Activated CD8-positive, alpha-beta memory T cell treated with anti-CD3 and anti-CD28 coated beads for 36 hours (primary cell): ENCODE measurements at regions not wholly inside any gene's neighbourhood (a gene's known extent, or its start where the extent isn't known, plus 50 kb on each side); places are given as distances from the start of the nearest gene placed in this dataset.

ENCODE experiments used
- CTCF ChIA-PET: fragments of 350-600 bp; sonication (Branson Sonifier 250); formaldehyde crosslinking; loops from one replicate; lab custom pipeline; 2021; ENCODE audit warnings: antibody characterized with exemption; lab: Charles Lee
- POLR2A ChIA-PET: fragments of 350-600 bp; sonication (Branson Sonifier 250); formaldehyde crosslinking; loops from one replicate; lab custom pipeline; 2021; ENCODE audit warnings: antibody characterized with exemption; lab: Charles Lee

DNA sequence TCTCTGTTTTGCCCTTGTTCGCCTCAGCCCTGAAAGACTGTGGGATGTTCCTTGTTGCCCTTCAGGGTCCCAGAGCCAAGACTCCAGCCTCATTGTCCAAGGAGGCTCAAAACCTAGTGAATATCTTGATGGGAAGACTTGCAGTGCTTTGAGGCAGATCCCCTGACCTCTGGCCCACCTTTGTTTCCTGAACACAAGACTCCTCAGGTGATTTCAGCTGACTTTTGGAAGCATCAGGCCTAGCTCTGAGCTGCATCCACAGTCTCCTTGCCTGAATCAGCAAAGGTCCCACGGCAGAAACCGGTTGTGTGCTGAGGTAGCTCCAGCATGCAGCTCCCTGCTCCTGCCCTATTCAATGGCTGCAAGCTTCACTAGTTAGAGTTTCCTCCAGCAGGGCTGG is 159.3 kb upstream of the B3GAT1 start:
- POLR2A ChIA-PET: no interaction called here
- CTCF ChIA-PET: no interaction called here

DNA sequence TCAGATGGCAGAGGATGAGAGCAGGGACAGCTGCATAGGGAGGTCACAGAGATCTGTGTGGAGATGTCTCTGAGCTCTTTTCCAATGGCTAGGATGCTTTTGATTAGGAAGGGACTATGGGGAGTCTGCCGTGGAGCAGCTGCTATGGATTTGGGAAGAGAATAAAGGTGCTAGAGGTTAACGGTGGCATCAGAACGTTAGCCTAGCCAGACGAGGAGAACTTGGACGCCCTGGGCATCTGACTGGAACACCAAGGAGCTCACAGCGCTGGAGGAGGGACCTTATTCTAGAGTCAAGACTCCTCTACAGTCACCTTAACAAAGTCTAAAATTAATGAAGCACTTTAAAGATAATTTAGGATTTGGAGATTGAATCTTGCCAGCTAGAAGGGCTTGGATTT is 157.2 kb upstream of the B3GAT1 start:
- POLR2A ChIA-PET: no interaction called here
- CTCF ChIA-PET: no interaction called here

- POLR2A ChIA-PET: no interaction called here
- CTCF ChIA-PET: no interaction called here
These were observed 154.3 kb upstream of the B3GAT1 start for GRCh38 chr11:134566311-134566710.

DNA sequence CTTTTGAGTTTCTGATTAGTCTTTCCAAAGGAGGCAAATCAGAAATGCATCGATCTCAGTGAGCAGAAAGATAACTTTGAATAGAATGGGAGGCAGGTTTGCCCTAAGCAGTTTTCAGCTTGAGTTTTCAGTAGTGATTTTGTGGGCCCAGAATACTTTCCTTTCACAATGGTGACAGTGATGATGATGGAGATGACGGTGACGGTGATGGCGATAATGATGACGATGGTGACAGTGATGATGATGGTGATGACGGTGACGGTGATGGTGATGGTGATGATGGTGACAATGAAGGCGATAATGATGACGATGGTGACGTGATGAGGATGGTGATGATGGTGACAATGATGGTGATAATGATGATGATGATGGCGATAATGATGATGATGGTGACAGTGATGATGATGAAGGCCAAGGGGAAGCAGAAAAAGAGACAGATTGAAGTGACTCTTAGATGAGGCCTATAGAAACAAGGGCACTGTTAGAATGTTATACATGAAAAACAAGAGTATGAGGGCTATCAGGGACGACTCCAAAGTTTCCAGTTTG is 153.4 kb upstream of the B3GAT1 start:
- ChIA-PET CTCF (no interaction called here), POLR2A (no interaction called here)

GRCh38 chr11:134564472-134565200 is 152.6 kb upstream of the B3GAT1 start:
- POLR2A ChIA-PET: no interaction called here
- CTCF ChIA-PET: no interaction called here

DNA sequence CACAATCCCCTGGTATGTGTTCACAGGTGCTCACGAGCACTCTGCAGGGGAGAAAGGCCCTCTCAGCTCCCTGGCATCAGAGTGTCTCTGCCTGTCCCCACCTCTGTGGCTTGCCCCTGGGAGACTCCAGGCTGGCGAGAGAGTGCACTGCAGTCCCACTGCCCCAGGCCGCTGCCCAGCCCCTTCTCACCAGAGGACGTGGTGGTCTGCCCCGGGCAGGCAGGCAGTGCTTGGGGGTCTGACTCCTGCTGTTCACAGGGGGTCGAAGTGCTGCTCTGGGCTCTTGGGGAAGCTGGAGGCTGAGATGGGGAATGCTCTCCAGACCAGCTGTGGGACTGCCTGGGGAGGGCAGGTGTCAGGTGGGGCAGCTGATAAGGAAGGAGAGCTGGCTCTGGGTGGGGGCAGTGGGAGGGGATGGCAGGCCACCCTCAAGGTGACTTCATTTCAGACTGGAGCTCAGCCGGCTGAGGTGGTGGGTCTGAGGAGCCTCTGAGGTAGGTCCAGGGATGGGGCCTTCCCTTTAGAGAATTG is 151.0 kb upstream of the B3GAT1 start:
- ChIA-PET POLR2A (no interaction called here), CTCF (no interaction called here)

GRCh38 chr11:134562196-134562595 is 150.2 kb upstream of the B3GAT1 start:
- ChIA-PET POLR2A (no interaction called here), CTCF (no interaction called here)

GRCh38 chr11:134561331-134561720 is 149.3 kb upstream of the B3GAT1 start:
- ChIA-PET POLR2A (no interaction called here), CTCF (no interaction called here)

GRCh38 chr11:134560566-134561330 is 148.7 kb upstream of the B3GAT1 start:
- ChIA-PET POLR2A (no interaction called here), CTCF (no interaction called here)

DNA sequence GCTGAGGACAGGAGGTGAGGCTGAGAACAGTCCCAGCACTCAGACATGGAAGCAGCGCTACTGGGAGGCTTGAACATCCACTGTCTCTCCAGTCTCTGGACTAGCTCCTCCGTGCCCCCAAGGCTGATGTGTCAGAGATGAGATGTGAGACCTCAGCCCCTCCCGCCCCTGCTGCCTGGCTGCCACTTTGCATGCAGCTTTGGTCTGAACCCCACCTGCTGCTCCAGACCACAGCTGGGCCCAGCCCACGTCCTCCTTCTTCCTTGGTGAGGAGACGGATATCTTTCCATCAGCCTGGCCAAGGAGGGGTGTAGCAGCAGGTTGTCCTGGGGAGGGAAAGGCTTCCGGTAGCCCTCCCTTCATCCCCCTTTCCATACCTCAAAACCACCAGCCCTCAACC is 148.0 kb upstream of the B3GAT1 start:
- ChIA-PET CTCF (no interaction called here), POLR2A (no interaction called here)

- POLR2A ChIA-PET: no interaction called here
- CTCF ChIA-PET: no interaction called here
These were observed 147.5 kb upstream of the B3GAT1 start for GRCh38 chr11:134559602-134559962.

GRCh38 chr11:134558916-134559601 is 147.0 kb upstream of the B3GAT1 start:
- ChIA-PET POLR2A (no interaction called here), CTCF (no interaction called here)

GRCh38 chr11:134558258-134558835 is 146.3 kb upstream of the B3GAT1 start:
- ChIA-PET POLR2A (no interaction called here), CTCF (no interaction called here)

- POLR2A ChIA-PET: no interaction called here
- CTCF ChIA-PET: no interaction called here
These were observed 145.7 kb upstream of the B3GAT1 start for GRCh38 chr11:134557571-134558257.

DNA sequence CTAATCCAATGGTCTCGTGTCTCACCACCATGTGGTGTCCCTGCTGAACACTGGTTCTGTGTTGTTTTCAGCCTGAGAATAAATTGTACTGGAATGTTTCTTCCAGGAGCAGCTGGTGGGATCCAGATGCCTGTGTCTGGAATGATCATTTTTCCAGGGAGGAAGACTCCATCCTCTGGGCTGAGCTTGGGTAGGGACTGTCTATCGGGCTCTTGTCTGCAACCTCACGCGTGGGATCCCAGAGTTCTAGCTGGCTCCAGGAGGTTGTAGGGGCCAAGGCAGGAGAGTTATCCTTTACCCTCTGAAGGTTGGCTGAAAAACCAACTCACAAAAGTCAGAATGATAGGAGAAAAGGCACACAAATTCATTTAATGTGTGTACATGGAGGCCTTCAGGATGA is 144.1 kb upstream of the B3GAT1 start:
- ChIA-PET CTCF (no interaction called here), POLR2A (no interaction called here)

- ChIA-PET POLR2A (no interaction called here), CTCF (no interaction called here)
These were observed 143.5 kb upstream of the B3GAT1 start for GRCh38 chr11:134555510-134555909.

GRCh38 chr11:134554861-134555260 is 142.8 kb upstream of the B3GAT1 start:
- ChIA-PET CTCF (no interaction called here), POLR2A (no interaction called here)

DNA sequence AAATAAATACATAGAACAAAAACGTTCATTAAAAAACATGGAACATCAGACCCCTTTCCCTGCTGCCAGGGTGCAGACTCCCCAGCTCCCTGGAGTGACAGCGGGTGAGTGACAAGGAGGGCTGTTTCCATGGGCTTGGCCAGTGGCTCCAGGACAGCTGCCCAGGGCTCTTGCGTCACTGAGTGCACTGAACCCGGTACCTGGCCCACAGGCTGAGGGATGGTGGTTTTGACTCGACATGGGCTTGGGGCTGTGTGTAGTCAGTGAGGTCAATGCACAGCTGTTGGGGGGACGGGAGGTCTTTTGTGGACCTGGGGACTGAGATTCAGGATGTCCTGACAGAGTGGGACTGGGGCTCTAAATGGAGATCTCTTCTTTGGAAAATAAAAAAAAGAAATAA is 142.1 kb upstream of the B3GAT1 start:
- POLR2A ChIA-PET: no interaction called here

DNA sequence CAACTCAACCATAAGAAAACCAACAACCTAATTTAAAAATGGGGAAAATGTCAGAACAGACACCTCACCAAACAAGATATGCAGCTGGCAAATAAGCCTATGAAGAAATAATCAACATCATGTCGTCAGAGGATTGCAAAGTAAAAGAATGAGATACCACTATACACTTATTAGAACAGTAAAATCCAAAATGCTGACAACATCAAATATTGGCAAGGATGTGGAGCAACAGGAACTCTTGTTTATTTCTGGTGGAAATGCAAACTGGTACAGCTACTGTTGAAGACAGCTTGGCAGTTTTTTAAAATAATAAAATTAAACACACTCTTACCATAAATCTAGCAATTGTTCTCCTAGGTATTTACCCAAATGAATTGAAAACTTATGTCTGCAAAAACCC is 140.7 kb upstream of the B3GAT1 start:
- POLR2A ChIA-PET: no interaction called here
- CTCF ChIA-PET: interaction anchor here (0.9 kb wide), 1 partner anchor 9 kb away, joined by 3 read pairs; no protein-coding TSS in a partner anchor

More for the DNA sequence above, 142.1 kb upstream of the B3GAT1 start:
- CTCF ChIA-PET: no interaction called here
